Activated CD4-positive, alpha-beta T cell treated with anti-CD3 and anti-CD28 coated beads for 36 hours (primary cell): ENCODE measurements at regions not wholly inside any gene's neighbourhood (a gene's known extent, or its start where the extent isn't known, plus 50 kb on each side); places are given as distances from the start of the nearest gene placed in this dataset.

ENCODE experiments used
- ATAC-seq: fragments of 200-7000 bp; cut with Tn5 transposase; one replicate; pipeline ENCODE4 v1.10.0; 2021; ENCODE audit warnings: mild to moderate bottlenecking, moderate library complexity
- CTCF ChIA-PET: fragments of 350-600 bp; sonication (Branson Sonifier 250); formaldehyde crosslinking; loops from one replicate; lab custom pipeline; 2021; ENCODE audit warnings: antibody characterized with exemption; lab: Charles Lee
- POLR2A ChIA-PET: fragments of 350-600 bp; sonication (Branson Sonifier 250); formaldehyde crosslinking; loops from one replicate; lab custom pipeline; 2021; ENCODE audit warnings: antibody characterized with exemption, inconsistent platforms; lab: Charles Lee
- DNase-seq: peaks from one replicate; pipeline ENCODE4 v3.0.0-alpha.2; 2020
- H3K27ac Mint-ChIP-seq: one replicate; pipeline ENCODE4 v1.8.0; 2021; ENCODE audit warnings: mixed read lengths
- H3K27me3 Mint-ChIP-seq: one replicate; pipeline ENCODE4 v1.8.0; 2021; ENCODE audit warnings: mixed read lengths
- H3K36me3 Mint-ChIP-seq: one replicate; pipeline ENCODE4 v1.8.0; 2021; ENCODE audit warnings: low read depth, mixed read lengths
- H3K4me1 Mint-ChIP-seq: one replicate; pipeline ENCODE4 v1.8.0; 2021; ENCODE audit warnings: mixed read lengths
- H3K4me3 Mint-ChIP-seq: one replicate; pipeline ENCODE4 v1.8.0; 2021; ENCODE audit warnings: mild to moderate bottlenecking, moderate library complexity, mixed read lengths
- H3K9me3 Mint-ChIP-seq: one replicate; pipeline ENCODE4 v1.8.0; 2021; ENCODE audit warnings: low read depth, mixed read lengths
- intact Hi-C, 2 experiments: fragments of 100-400 bp; cut with DNase I in 1 of 2; cut with micrococcal nuclease in 1 of 2; formaldehyde crosslinking; loops; one replicate each; pipeline versions ENCODE4 v1.14.2 to v1.15.1; 2022 to 2024; cut with DNase I, micrococcal nuclease

DNA sequence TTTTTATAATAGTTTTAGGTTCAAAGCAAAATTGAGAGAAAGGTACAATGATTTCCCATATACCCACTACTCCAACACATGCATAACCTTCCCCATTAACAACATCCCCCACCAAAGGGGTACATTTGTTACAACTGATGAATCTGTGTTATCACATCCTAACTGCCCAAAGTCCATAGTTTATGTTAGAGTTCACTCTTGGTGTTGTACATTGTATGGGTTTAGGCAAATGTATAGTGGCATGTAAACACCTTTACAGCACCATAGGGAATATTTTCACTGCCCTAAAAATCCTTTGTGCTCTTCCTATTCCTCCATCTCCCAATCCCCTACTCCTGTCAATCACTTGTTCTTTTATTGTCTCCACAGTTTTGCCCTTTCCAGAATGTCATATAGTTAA is 471.6 kb downstream of the CPS1 start:
- peaks cover 19% of the 10 kb centered on the region for H3K9me3 Mint-ChIP-seq
- ChIA-PET POLR2A (no interaction called here), CTCF (no interaction called here)
- H3K36me3 Mint-ChIP-seq, result no peaks in the 10 kb centered on the region
- intact Hi-C loops, result no loop called here
- DNase-seq (no peak), ATAC-seq (no peak)
- H3K27me3 Mint-ChIP-seq, result no peaks in the 10 kb centered on the region
- H3K27ac Mint-ChIP-seq, result no peak overlapping the region
- H3K4me1 Mint-ChIP-seq, result no peaks in the 10 kb centered on the region
- H3K4me3 Mint-ChIP-seq, result no peak overlapping the region

DNA sequence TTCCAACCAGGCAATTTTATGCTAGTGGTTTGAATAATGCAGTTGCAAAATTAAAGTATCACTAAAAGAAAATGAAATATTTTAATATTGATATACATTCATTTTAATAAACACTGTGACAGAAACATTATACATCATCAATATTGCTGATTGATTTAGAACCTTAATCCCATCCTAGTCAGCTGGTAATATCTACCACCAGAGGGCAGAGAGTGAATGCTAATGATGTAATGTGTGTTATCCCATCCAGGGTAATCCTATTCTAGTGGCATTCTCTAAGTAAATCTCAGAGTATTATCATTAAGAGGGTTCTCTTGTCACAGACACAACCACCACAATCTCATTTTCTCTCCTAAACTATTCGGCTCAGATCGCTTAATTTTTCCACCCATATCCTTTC is 477.4 kb downstream of the CPS1 start:
- H3K9me3 Mint-ChIP-seq, result no peaks in the 10 kb centered on the region
- intact Hi-C loops, result no loop called here
- POLR2A ChIA-PET, result no interaction called here
- ATAC-seq (no peak), DNase-seq (no peak)
- CTCF ChIA-PET, result no interaction called here
- no peaks in the 10 kb centered on the region for H3K36me3 Mint-ChIP-seq
- no peaks in the 10 kb centered on the region for H3K4me1 Mint-ChIP-seq
- no peak overlapping the region for H3K27ac Mint-ChIP-seq
- peaks cover 2% of the 10 kb centered on the region for H3K27me3 Mint-ChIP-seq
- H3K4me3 Mint-ChIP-seq, result no peak overlapping the region

DNA sequence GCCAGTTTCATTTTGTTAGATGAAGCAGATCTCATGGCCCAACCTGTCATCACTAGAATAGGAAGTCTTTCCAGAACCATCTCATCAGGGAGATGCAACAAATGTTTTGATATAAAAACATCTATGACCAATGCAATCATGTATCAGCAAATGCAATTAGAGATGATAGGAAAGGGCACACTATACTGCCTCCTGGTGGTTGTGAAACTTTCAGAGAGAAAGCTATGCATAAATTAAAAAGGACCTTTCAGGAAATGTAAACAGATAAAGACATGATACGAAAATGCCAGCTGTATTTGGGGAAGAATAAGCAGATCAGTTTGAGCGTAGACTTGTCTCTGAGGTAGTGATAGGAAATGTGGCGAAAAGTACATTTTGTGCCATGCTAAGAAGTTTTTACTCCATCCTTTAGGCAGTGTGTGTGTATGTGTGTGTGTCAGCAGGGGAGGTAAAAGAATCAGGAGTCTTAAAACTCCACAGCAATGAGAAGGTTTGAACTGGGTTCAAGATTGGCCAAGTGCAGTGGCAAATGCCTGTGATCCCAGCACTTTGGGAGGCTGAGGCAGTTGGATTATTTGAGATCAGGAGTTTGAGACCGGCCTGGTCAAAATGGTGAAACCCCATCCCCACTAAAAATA is 479.3 kb downstream of the CPS1 start:
- peaks cover 2% of the 10 kb centered on the region for H3K27me3 Mint-ChIP-seq

DNA sequence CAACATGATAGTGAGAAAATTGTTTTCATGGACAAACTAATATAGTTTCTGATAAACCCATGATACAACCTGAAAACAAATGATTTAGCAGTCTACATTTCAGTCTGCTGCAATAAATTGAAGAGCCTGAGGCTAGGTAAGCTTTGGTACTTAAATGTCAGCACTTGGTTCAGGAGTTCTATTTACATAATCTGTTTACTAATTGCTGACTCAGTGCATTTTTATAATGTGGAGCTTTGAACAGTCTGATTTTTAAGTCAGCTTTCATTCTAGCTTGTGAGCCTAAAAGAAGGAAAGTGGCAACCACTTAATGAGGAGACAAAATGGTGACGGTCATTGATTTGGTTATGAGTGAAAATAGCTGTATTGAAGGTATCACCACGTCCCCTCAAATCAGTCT is 488.6 kb downstream of the CPS1 start:
- no peak for ATAC-seq
- Mint-ChIP-seq H3K4me1 (no peaks in the 10 kb centered on the region), H3K4me3 (no peak overlapping the region), H3K9me3 (no peaks in the 10 kb centered on the region), H3K27ac (no peak overlapping the region), H3K27me3 (no peaks in the 10 kb centered on the region), H3K36me3 (no peaks in the 10 kb centered on the region)
- POLR2A ChIA-PET, result no interaction called here
- intact Hi-C loops, result no loop called here
- DNase-seq, result no peak
- CTCF ChIA-PET, result no interaction called here

More for the DNA sequence above, 479.3 kb downstream of the CPS1 start:
- Mint-ChIP-seq H3K27ac (no peak overlapping the region), H3K36me3 (no peaks in the 10 kb centered on the region), H3K9me3 (no peaks in the 10 kb centered on the region), H3K4me1 (no peaks in the 10 kb centered on the region), H3K4me3 (no peak overlapping the region)
- ATAC-seq (no peak), DNase-seq (no peak)
- ChIA-PET CTCF (no interaction called here), POLR2A (no interaction called here)
- intact Hi-C loops, result loop anchor here in 1 of 2 experiments (1.0 kb wide), 2 partner anchors 418 to 458 kb away; no protein-coding TSS in a partner anchor

DNA sequence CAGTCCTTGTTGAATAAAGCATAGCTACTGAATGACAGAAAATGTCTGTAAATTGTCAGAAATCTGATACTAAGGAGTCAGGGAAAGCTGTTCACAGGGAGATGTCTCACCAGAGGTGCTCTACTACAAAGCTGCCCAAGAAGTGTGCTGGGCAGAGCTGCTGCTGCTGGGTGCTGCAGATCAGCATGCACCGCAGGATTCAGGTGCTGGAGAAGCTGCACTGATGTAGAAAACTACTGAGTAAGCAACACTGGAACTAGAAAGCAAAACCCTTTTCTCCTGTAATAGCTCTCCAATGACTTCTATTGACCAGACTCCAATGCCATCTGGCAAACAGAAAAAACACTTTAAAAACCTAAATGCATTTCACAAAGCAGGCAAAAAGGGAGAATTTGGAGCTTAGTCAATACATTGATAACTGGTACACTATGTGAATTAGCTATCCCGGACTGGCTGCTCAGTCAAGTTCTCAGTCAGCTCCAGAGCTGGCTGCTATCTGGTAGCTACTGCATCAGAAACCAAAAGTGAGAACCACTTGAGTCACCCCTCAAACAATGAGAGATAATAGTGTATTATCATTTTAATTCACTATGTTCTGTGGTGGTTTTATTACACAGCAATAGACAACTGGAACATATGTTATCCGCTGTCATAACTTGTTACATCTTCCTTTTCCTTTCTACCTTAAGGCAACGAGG is 493.1 kb downstream of the CPS1 start:
- ChIA-PET POLR2A (no interaction called here), CTCF (interaction anchor here (1.1 kb wide), 1 partner anchor 8 kb away, joined by 3 read pairs; no protein-coding TSS in a partner anchor)
- Mint-ChIP-seq H3K27ac (no peak overlapping the region), H3K4me1 (no peaks in the 10 kb centered on the region), H3K36me3 (no peaks in the 10 kb centered on the region), H3K27me3 (no peaks in the 10 kb centered on the region), H3K9me3 (no peaks in the 10 kb centered on the region), H3K4me3 (no peak overlapping the region)
- intact Hi-C loops, result no loop called here
- no peak for ATAC-seq
- no peak for DNase-seq

DNA sequence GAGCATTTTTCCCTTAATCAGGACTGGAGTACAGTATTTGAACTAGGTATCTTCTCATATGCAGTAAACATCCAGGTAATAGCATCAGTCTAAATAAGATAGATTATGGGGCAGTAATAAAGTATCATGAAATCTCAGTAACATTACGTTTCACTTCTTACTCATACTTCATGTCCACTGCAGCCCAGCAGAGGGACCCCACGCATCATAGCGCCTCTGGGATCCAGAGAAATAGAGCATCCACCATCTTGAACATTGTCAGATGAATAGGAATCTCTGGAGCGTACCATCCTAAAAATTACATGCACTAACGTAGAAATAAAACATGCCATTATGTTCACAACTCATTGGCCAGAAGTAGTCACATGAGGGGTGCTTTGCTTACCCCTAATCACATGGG is 499.0 kb downstream of the CPS1 start:
- no peak for ATAC-seq
- Mint-ChIP-seq H3K9me3 (no peaks in the 10 kb centered on the region), H3K27me3 (no peaks in the 10 kb centered on the region), H3K4me3 (no peak overlapping the region), H3K36me3 (no peaks in the 10 kb centered on the region), H3K4me1 (no peaks in the 10 kb centered on the region), H3K27ac (no peak overlapping the region)
- POLR2A ChIA-PET, result no interaction called here
- no peak for DNase-seq
- CTCF ChIA-PET, result interaction anchor here (1.1 kb wide), 1 partner anchor 102 kb away, joined by 3 read pairs; no protein-coding TSS in a partner anchor
- intact Hi-C loops, result no loop called here

DNA sequence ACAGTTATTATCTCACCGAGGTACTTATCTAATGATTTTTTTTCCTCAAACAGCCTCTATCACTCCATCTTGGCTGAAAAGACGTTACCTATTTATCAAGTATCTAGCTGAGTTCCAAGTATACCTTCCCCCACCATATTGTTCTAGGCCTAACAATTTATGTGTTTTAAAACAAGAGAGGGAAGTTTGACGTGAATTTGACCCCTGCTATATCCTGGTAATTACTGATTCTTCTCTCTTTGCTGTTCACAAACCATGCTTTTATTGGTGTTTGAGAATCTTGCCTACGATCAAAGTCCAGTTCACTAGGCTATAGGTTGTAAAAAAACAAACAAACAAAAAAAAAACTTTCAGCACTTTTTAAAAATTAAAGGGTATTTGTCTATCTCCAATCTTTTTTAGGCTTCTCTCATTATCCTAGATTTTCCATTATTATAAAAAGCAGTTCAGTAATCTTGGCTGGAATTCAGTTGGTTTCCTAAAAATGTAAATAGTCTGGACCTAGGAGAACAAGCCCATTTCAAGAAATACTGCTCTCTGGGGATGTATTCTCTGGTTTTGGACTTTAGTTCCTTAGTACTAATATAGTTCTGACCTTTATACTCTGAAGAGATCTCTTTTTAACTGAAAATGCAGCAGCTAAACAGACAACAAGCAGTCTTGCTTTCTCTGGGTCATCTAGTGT is 505.4 kb downstream of the CPS1 start:
- Mint-ChIP-seq H3K27ac (no peak overlapping the region), H3K27me3 (no peaks in the 10 kb centered on the region), H3K36me3 (no peaks in the 10 kb centered on the region), H3K9me3 (no peaks in the 10 kb centered on the region), H3K4me1 (no peaks in the 10 kb centered on the region), H3K4me3 (no peak overlapping the region)
- intact Hi-C loops, result no loop called here
- ATAC-seq (no peak), DNase-seq (no peak)
- CTCF ChIA-PET, result no interaction called here
- POLR2A ChIA-PET, result no interaction called here

DNA sequence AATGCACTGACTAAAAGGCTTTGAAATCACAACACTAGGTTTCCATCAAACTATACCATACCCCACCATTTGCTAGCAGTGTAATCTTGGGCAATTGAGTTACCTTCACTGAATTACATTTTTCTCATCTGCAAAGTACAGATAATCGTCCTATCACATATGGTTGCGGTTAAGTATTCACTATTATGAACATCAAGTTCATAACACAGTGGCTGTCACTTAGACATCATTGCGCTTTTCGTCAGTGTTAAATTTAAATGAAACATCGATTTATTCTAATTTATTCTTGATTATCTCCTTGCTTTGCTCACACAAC is 505.9 kb downstream of the CPS1 start:
- CTCF ChIA-PET, result no interaction called here
- Mint-ChIP-seq H3K4me1 (no peaks in the 10 kb centered on the region), H3K27me3 (no peaks in the 10 kb centered on the region), H3K9me3 (no peaks in the 10 kb centered on the region), H3K4me3 (no peak overlapping the region), H3K27ac (no peak overlapping the region), H3K36me3 (no peaks in the 10 kb centered on the region)
- intact Hi-C loops, result no loop called here
- POLR2A ChIA-PET, result no interaction called here
- no peak for ATAC-seq
- no peak for DNase-seq

DNA sequence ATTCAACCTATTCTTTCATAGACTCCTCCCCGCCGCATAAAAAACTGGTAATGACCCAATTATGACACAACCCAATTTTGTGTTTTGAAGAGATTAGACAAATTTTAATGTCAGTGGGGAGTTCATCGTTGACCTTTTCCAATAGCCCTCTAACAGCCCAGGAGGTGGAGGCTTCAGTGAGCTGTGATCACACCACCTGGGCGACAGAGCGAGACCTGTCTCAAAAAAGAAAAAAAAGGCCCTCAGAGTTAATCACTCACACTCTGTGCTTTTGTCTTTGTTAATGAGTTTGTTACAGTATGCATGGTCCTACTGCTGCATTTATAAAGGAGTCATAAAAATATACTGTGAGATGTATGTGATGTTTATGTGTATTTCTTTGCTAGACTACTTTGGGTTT is 510.6 kb downstream of the CPS1 start:
- H3K4me1 Mint-ChIP-seq, result no peaks in the 10 kb centered on the region

DNA sequence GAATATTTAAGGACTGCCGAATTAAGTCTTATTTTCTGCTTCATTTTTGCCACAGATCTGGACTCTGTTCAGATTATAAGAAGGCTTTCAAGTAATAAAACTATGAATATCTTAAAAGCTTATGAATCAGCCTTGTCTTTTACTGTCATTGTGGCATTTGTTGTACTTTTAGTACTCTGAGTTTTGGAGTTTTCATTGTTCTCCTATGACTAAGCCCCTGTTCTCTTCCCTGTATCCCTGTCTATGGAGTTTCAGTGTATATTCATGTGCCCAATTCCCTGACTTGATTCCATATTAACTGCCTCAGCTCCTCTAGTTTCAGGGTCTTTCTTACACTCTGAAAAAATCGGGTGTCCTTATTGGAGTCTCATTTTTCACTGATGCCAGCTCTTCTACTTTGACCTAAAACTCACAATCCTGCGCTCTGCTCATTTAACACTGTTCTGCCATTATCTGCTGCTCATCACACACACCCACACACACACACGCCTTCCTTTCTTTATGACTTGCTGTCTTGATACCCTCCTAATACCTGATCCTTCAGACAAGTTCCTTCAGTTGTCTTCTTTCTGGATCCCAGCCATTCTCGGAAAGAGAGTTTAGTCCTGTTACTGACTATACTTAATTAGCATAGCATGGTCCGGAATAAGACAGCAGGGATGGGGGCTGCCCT is 511.8 kb downstream of the CPS1 start:
- intact Hi-C loops, result no loop called here
- POLR2A ChIA-PET, result no interaction called here
- Mint-ChIP-seq H3K36me3 (no peaks in the 10 kb centered on the region), H3K27ac (no peak overlapping the region), H3K4me3 (no peak overlapping the region), H3K4me1 (no peaks in the 10 kb centered on the region), H3K27me3 (no peaks in the 10 kb centered on the region), H3K9me3 (no peaks in the 10 kb centered on the region)
- ATAC-seq, result no peak
- DNase-seq, result no peak
- CTCF ChIA-PET, result interaction anchor here (1.4 kb wide), 1 partner anchor 17 kb away, joined by 4 read pairs; no protein-coding TSS in a partner anchor

More for the DNA sequence above, 510.6 kb downstream of the CPS1 start:
- H3K27me3 Mint-ChIP-seq, result no peaks in the 10 kb centered on the region
- no peak for DNase-seq
- no peak for ATAC-seq
- intact Hi-C loops, result no loop called here
- ChIA-PET POLR2A (interaction anchor here (0.7 kb wide), 1 partner anchor 1430 kb away, joined by 3 read pairs; no protein-coding TSS in a partner anchor), CTCF (interaction anchor here (1.4 kb wide), 1 partner anchor 19 kb away, joined by 4 read pairs; no protein-coding TSS in a partner anchor)
- H3K27ac Mint-ChIP-seq, result no peak overlapping the region
- no peak overlapping the region for H3K4me3 Mint-ChIP-seq
- H3K36me3 Mint-ChIP-seq, result no peaks in the 10 kb centered on the region
- no peaks in the 10 kb centered on the region for H3K9me3 Mint-ChIP-seq

DNA sequence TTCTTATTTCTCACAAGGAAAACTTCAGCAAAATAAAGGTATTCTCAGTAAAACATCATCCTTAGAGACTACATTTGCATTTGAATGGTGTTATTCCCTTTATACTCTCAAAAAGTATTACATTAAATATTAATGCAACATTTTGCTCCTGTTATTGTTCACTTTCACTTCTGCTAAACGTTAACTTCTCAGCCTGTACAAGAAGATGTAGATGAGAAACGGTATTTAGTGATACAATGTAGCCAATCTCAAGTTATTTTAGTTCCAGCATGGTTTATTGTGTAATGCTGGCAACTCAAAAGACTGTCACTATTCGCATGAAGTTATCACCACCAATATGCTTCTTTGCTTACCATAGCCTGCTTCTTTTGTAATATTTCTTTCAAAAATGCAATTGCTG is 514.1 kb downstream of the CPS1 start:
- POLR2A ChIA-PET, result no interaction called here
- H3K9me3 Mint-ChIP-seq, result no peaks in the 10 kb centered on the region
- H3K27me3 Mint-ChIP-seq, result no peaks in the 10 kb centered on the region
- H3K27ac Mint-ChIP-seq, result no peak overlapping the region
- no peak overlapping the region for H3K4me3 Mint-ChIP-seq
- no peaks in the 10 kb centered on the region for H3K4me1 Mint-ChIP-seq
- DNase-seq (no peak), ATAC-seq (no peak)
- intact Hi-C loops, result no loop called here
- H3K36me3 Mint-ChIP-seq, result no peaks in the 10 kb centered on the region
- CTCF ChIA-PET, result interaction anchor here (0.6 kb wide), 1 partner anchor 140 kb away, joined by 3 read pairs; no protein-coding TSS in a partner anchor
